GM12892 (cell line): ENCODE measurements at regions not wholly inside any gene's neighbourhood (a gene's known extent, or its start where the extent isn't known, plus 50 kb on each side); places are given as distances from the start of the nearest gene placed in this dataset.
"Not testable (repeated sequence)": the region's sequence is repeated elsewhere in the genome, so short reads cannot be mapped to it uniquely, and the experiment has no call there.

Experiments
- DNase-seq: peaks from one replicate; pipeline ENCODE4 v3.0.0; 2011; ENCODE audit not compliant: insufficient read length
- FAIRE-seq: peaks from 2 replicates; lab custom pipeline; 2011; peaks lifted over from hg19 to GRCh38; lab: Jason Lieb, UNC
- POLR2A ChIP-seq: IDR thresholded peaks from 2 replicates; pipeline ENCODE4 v1.6.1; 2011; ENCODE audit warnings: low read depth, low read length, control low read depth
- POLR2AphosphoS5 ChIP-seq: IDR thresholded peaks from 2 replicates; pipeline ENCODE4 v1.6.1; 2011; ENCODE audit warnings: low read depth, low read length, control low read depth
- TAF1 ChIP-seq: IDR thresholded peaks from 2 replicates; pipeline ENCODE4 v1.6.1; 2011; ENCODE audit warnings: low read depth, mild to moderate bottlenecking, control low read depth, low read length, borderline replicate concordance

GRCh38 chr7:33796538-33796937 lies 108.8 kb upstream of the BMPER start:
- no peak for TF ChIP-seq TAF1
- no peak for TF ChIP-seq POLR2A
- TF ChIP-seq POLR2AphosphoS5: no peak
- no peak for FAIRE-seq
- no peak for DNase-seq

- FAIRE-seq, DNase-seq: not testable (repeated sequence)
Observed at GRCh38 chr7:33797512-33797911, 107.8 kb upstream of the BMPER start.

GRCh38 chr7:33798686-33799325 lies 106.5 kb upstream of the BMPER start:
- FAIRE-seq (no peak), DNase-seq (no peak)
- no peak for TF ChIP-seq POLR2AphosphoS5
- no peak for TF ChIP-seq POLR2A
- TF ChIP-seq TAF1: no peak

GRCh38 chr7:33799766-33800165 lies 105.6 kb upstream of the BMPER start:
- DNase-seq (no peak), FAIRE-seq (no peak)
- TF ChIP-seq POLR2A (no peak), POLR2AphosphoS5 (no peak), TAF1 (no peak)

- DNase-seq: no peak
- no peak for TF ChIP-seq POLR2AphosphoS5
- TF ChIP-seq POLR2A: no peak
- TF ChIP-seq TAF1: no peak
- FAIRE-seq: no peak
Observed at GRCh38 chr7:33802600-33802999, 102.7 kb upstream of the BMPER start.

- TF ChIP-seq POLR2AphosphoS5 (no peak), TAF1 (no peak), POLR2A (no peak)
- no peak for FAIRE-seq
- DNase-seq: no peak
Observed at GRCh38 chr7:33804140-33804660, 101.1 kb upstream of the BMPER start.

GRCh38 chr7:33805630-33806233 lies 99.6 kb upstream of the BMPER start:
- DNase-seq: no peak
- no peak for FAIRE-seq
- TF ChIP-seq POLR2AphosphoS5: no peak
- no peak for TF ChIP-seq POLR2A
- TF ChIP-seq TAF1: no peak

- no peak for TF ChIP-seq POLR2A
- no peak for TF ChIP-seq TAF1
- no peak for TF ChIP-seq POLR2AphosphoS5
- DNase-seq: no peak
- no peak for FAIRE-seq
Observed at GRCh38 chr7:33806298-33807154, 98.8 kb upstream of the BMPER start.

GRCh38 chr7:33807155-33807530 lies 98.2 kb upstream of the BMPER start:
- DNase-seq: no peak
- FAIRE-seq: no peak
- TF ChIP-seq POLR2AphosphoS5 (no peak), TAF1 (no peak), POLR2A (no peak)

GRCh38 chr7:33807779-33808482 lies 97.4 kb upstream of the BMPER start:
- FAIRE-seq: no peak
- TF ChIP-seq POLR2AphosphoS5: no peak
- TF ChIP-seq POLR2A: no peak
- no peak for TF ChIP-seq TAF1
- no peak for DNase-seq

- TF ChIP-seq POLR2A: no peak
- no peak for TF ChIP-seq TAF1
- no peak for TF ChIP-seq POLR2AphosphoS5
- FAIRE-seq (no peak), DNase-seq (no peak)
Observed at GRCh38 chr7:33809228-33809627, 96.1 kb upstream of the BMPER start.

GRCh38 chr7:33810356-33810755 lies 95.0 kb upstream of the BMPER start:
- TF ChIP-seq POLR2AphosphoS5: no peak
- TF ChIP-seq TAF1: no peak
- TF ChIP-seq POLR2A: no peak
- FAIRE-seq: no peak
- no peak for DNase-seq
